Spleen (tissue), 11 donors: ENCODE measurements at regions not wholly inside any gene's neighbourhood (a gene's known extent, or its start where the extent isn't known, plus 50 kb on each side); places are given as distances from the start of the nearest gene placed in this dataset.
"Not testable (repeated sequence)": the region's sequence is repeated elsewhere in the genome, so short reads cannot be mapped to it uniquely, and the experiment has no call there.

Experiments used
- DNase-seq: peaks from one replicate; pipeline ENCODE4 v3.0.0-alpha.2; 2020
- H3K27ac ChIP-seq, 8 donors: fragments of 200-600 bp; sonication (generic) in 7 of 8; 1 replicate in 4 of 8; 2 replicates in 4 of 8; pipeline versions ENCODE4 v1.5.0 to v1.8.0; 2016 to 2021; ENCODE audit warnings: inconsistent platforms in 4 of 8, mild to moderate bottlenecking in 4 of 8, moderate library complexity in 1 of 8
- H3K27me3 ChIP-seq, 7 donors: fragments of 200-600 bp; sonication (generic) in 6 of 7; replicated peaks in 1 of 7; 1 replicate in 4 of 7; 2 replicates in 3 of 7; pipeline versions ENCODE4 v1.5.0 to v1.8.0; 2016 to 2021; ENCODE audit warnings: inconsistent platforms in 3 of 7, mild to moderate bottlenecking in 1 of 7
- H3K36me3 ChIP-seq, 6 donors: fragments of 200-600 bp; sonication (generic) in 5 of 6; 1 replicate in 4 of 6; 2 replicates in 2 of 6; pipeline versions ENCODE4 v1.5.0 to v1.8.0; 2016 to 2021; ENCODE audit warnings: inconsistent platforms in 2 of 6
- H3K4me1 ChIP-seq, 6 donors: fragments of 200-600 bp; sonication (generic) in 5 of 6; 1 replicate in 3 of 6; 2 replicates in 3 of 6; pipeline versions ENCODE4 v1.5.0 to v1.8.0; 2016 to 2021; ENCODE audit warnings: inconsistent platforms in 3 of 6
- H3K4me3 ChIP-seq, 8 donors: fragments of 200-600 bp; sonication (generic) in 7 of 8; 1 replicate in 4 of 8; 2 replicates in 4 of 8; pipeline versions ENCODE4 v1.5.0 to v1.8.0; 2016 to 2021; ENCODE audit warnings: inconsistent platforms in 4 of 8, mild to moderate bottlenecking in 4 of 8, moderate library complexity in 2 of 8
- H3K9me3 ChIP-seq, 8 donors: fragments of 200-600 bp; sonication (generic) in 7 of 8; 1 replicate in 4 of 8; 2 replicates in 4 of 8; pipeline versions ENCODE4 v1.5.0 to v1.8.0; 2016 to 2021; ENCODE audit warnings: inconsistent platforms in 4 of 8
- CTCF ChIP-seq, 11 experiments: fragments of 200-600 bp in 7 of 11; fragments of 450-650 bp in 4 of 11; sonication (generic) in 4 of 11; IDR thresholded peaks in 8 of 11; conservative IDR thresholded peaks in 3 of 11; 1 replicate in 7 of 11; 2 replicates in 4 of 11; pipeline versions ENCODE4 v1.4.0 to v1.8.0; 2016 to 2021; ENCODE audit warnings: antibody characterized with exemption in 11 of 11, inconsistent platforms in 4 of 11, mild to moderate bottlenecking in 1 of 11
- POLR2A ChIP-seq, 3 donors: fragments of 450-650 bp; IDR thresholded peaks; one replicate each; pipeline ENCODE4 v1.5.1; 2017; ENCODE audit warnings: antibody characterized with exemption in 3 of 3, mild to moderate bottlenecking in 1 of 3
- POLR2AphosphoS5 ChIP-seq, 3 donors: sonication (generic); formaldehyde crosslinking; IDR thresholded peaks; one replicate each; pipeline ENCODE4 v1.5.1; 2017; ENCODE audit warnings: antibody characterized with exemption in 3 of 3
- WGBS, 5 donors: extraction: QIAGEN DNeasy Blood & Tissue Kit in 3 of 5; methylation state at CpG; one replicate each; pipeline versions ENCODE4 v1.1.5 to v1.1.7; 2013 to 2018; 5-methylcytosine and 5-hydroxymethylcytosine counted together
- intact Hi-C: fragments of 100-400 bp; cut with DNase I; formaldehyde crosslinking; loops from one replicate; pipeline ENCODE4 v1.15.0; 2023; ENCODE audit warnings: low total_unique reads
- donor health status: healthy with polysubstance abuse.
- donor health status: DM: no; HTN: no; CAD: no; lungs with moderate emphysema.
- donor health status: DM: no; HTN: no; CAD: no.
- donor health status: Bipolar disorder and iron deficiency.
- donor health status: healthy.
- donor health status: DM: no; HTN: no; CAD: no.
- donor health status: DM: yes; HTN: yes; CAD: no.

GRCh38 chr3:109411547-109411946 lies 74.2 kb upstream of the DPPA4 start:
- 69 to 95% (median 86%) methylated on average over 3 of the region's 3 CpGs for WGBS, 5 donors
- H3K27ac ChIP-seq, result no peak overlapping the region
- no peak overlapping the region for H3K4me3 ChIP-seq

DNA sequence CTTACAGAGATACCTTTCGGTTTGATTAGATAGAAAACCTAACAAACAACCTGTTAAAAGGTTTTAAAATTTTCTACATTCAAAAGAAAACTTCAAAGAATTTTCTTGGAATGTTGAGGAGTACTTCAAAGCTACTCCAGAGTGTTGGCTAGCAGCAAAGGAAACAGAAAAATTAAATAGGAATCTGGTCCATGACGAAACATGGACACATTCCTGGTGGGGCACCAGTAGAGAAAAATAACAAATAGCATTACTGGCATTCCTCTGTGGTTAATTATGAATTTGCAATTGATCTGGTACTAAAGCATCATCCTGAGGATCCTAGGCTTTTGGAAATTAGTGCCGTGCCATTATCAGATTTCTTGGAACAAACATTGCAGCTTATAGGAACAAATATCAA lies 59.5 kb upstream of the DPPA4 start:
- TF ChIP-seq POLR2A (IDR thresholded peaks at IDR 0.05), result no peak
- no peak for TF ChIP-seq CTCF (IDR thresholded peaks at IDR 0.05 in 8 of 11, conservative IDR thresholded peaks at IDR 0.05 in 3 of 11)
- TF ChIP-seq POLR2AphosphoS5 (IDR thresholded peaks at IDR 0.05), result no peak
- H3K27me3 ChIP-seq, result no peaks in the 10 kb centered on the region
- WGBS, 5 donors, result 81 to 95% (median 91%) methylated on average over 3 of the region's 3 CpGs

More at GRCh38 chr3:109411547-109411946, 74.2 kb upstream of the DPPA4 start:
- no peaks in the 10 kb centered on the region for H3K27me3 ChIP-seq
- H3K9me3 ChIP-seq, result peaks cover 0 to 15% (median 0%) of the 10 kb centered on the region in 8 donors
- intact Hi-C loops, result no loop called here
- DNase-seq, result no peak
- no peaks in the 10 kb centered on the region for H3K4me1 ChIP-seq
- TF ChIP-seq POLR2A (IDR thresholded peaks at IDR 0.05), result no peak
- no peak for TF ChIP-seq POLR2AphosphoS5 (IDR thresholded peaks at IDR 0.05)
- no peak for TF ChIP-seq CTCF (IDR thresholded peaks at IDR 0.05 in 8 of 11, conservative IDR thresholded peaks at IDR 0.05 in 3 of 11)
- H3K36me3 ChIP-seq, result no peaks in the 10 kb centered on the region

GRCh38 chr3:109393728-109394127 lies 56.4 kb upstream of the DPPA4 start:
- H3K4me1 ChIP-seq, DNase-seq, H3K36me3 ChIP-seq, H3K27me3 ChIP-seq, intact Hi-C loops, H3K27ac ChIP-seq, H3K4me3 ChIP-seq, H3K9me3 ChIP-seq: not testable (repeated sequence)
- whole genome bisulfite sequencing, 5 donors, result 86 to 89% (median 89%) methylated on average over 9 to 10 of the region's 10 CpGs

More for the DNA sequence above, 59.5 kb upstream of the DPPA4 start:
- H3K4me3 ChIP-seq, result no peak overlapping the region
- intact Hi-C loops, result no loop called here
- H3K9me3 ChIP-seq, result no peaks in the 10 kb centered on the region
- H3K27ac ChIP-seq, result no peak overlapping the region
- H3K36me3 ChIP-seq, result no peaks in the 10 kb centered on the region
- no peaks in the 10 kb centered on the region for H3K4me1 ChIP-seq
- DNase-seq, result no peak

DNA sequence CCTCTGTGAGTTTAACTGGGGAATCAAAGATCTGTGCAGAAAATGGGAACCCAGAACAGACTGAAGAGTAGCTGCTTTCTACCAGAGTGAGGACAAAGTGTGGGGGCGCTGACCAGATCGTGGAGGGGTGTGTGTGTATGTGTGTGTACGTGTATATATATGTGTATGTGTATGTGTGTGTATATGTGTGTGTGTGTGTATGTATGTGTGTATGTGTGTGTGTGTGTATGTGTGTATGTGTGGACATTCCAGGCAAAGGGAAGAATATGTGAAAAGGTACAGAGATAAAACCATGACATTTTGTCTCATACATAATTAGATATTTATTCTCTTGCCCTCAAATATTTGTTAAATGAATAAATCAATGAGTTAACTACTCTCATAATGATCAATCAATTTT lies 54.9 kb upstream of the DPPA4 start:
- no peak overlapping the region for H3K4me3 ChIP-seq
- H3K9me3 ChIP-seq, result no peaks in the 10 kb centered on the region
- H3K27me3 ChIP-seq, result no peaks in the 10 kb centered on the region
- TF ChIP-seq POLR2A (IDR thresholded peaks at IDR 0.05) (no peak), POLR2AphosphoS5 (IDR thresholded peaks at IDR 0.05) (no peak), CTCF (IDR thresholded peaks at IDR 0.05 in 8 of 11, conservative IDR thresholded peaks at IDR 0.05 in 3 of 11) (no peak)
- intact Hi-C loops, result no loop called here
- whole genome bisulfite sequencing, 5 donors, result 86 to 94% (median 91%) methylated on average over 3 of the region's 3 CpGs
- no peak for DNase-seq
- H3K27ac ChIP-seq, result no peak overlapping the region
- no peaks in the 10 kb centered on the region for H3K36me3 ChIP-seq
- H3K4me1 ChIP-seq, result no peaks in the 10 kb centered on the region

- intact Hi-C loops, result no loop called here
- no peak overlapping the region for H3K27ac ChIP-seq
- TF ChIP-seq POLR2AphosphoS5 (IDR thresholded peaks at IDR 0.05) (no peak), CTCF (IDR thresholded peaks at IDR 0.05 in 8 of 11, conservative IDR thresholded peaks at IDR 0.05 in 3 of 11) (no peak), POLR2A (IDR thresholded peaks at IDR 0.05) (no peak)
- H3K9me3 ChIP-seq, result no peaks in the 10 kb centered on the region
- no peaks in the 10 kb centered on the region for H3K4me1 ChIP-seq
- H3K36me3 ChIP-seq, result no peaks in the 10 kb centered on the region
- 81 to 97% (median 95%) methylated on average over 1 of the region's 1 CpG for WGBS, 5 donors
- DNase-seq, result no peak
- H3K27me3 ChIP-seq, result no peaks in the 10 kb centered on the region
- H3K4me3 ChIP-seq, result no peak overlapping the region
These were observed 50.3 kb upstream of the DPPA4 start for GRCh38 chr3:109387621-109388020.
